GM20000 (cell line): ENCODE measurements at regions not wholly inside any gene's neighbourhood (a gene's known extent, or its start where the extent isn't known, plus 50 kb on each side); places are given as distances from the start of the nearest gene placed in this dataset.

Source experiments
- DNase-seq: peaks from one replicate; pipeline ENCODE4 v3.0.0; 2012; ENCODE audit warnings: low spot score
- TF ChIP-seq, protein P1 (sequence below): IDR thresholded peaks from 2 replicates; pipeline ENCODE4 v1.5.1; 2012; ENCODE audit warnings: mild to moderate bottlenecking, control low read depth; ENCODE audit errors: extremely low read depth, missing control alignments

DNA sequence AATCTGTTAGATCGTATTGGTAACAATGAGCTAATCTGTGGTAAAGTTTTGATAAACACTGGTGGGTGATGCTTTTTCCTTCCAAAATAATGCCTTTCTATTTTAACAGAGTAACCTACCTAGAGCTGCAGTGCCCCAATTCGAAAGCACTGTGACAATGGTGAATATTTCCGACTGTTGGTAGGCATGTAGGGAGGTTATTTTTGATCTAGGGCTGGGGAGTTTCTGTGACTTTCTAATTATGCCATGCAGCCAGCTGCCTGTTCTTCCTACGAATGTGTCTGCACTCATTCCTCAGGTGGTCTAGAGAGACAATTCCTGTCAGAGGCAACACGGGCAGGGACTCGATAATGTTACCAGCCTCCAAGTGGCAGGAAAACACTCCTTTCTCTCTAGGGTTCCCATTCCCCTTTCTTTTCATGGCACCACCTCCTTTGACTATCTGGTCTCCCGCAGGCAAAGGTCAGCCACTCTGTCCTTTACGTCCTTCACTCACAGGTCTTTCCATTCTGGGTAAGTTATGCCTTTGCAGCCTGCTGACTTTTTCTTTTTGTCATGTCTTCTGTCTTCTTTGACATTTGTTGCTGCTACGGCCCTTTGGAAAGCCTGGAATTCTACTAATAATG is 167.2 kb upstream of the MGAT5 start:
- no peak for DNase-seq
- TF ChIP-seq, protein P1, sequence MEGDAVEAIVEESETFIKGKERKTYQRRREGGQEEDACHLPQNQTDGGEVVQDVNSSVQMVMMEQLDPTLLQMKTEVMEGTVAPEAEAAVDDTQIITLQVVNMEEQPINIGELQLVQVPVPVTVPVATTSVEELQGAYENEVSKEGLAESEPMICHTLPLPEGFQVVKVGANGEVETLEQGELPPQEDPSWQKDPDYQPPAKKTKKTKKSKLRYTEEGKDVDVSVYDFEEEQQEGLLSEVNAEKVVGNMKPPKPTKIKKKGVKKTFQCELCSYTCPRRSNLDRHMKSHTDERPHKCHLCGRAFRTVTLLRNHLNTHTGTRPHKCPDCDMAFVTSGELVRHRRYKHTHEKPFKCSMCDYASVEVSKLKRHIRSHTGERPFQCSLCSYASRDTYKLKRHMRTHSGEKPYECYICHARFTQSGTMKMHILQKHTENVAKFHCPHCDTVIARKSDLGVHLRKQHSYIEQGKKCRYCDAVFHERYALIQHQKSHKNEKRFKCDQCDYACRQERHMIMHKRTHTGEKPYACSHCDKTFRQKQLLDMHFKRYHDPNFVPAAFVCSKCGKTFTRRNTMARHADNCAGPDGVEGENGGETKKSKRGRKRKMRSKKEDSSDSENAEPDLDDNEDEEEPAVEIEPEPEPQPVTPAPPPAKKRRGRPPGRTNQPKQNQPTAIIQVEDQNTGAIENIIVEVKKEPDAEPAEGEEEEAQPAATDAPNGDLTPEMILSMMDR: no peak

DNA sequence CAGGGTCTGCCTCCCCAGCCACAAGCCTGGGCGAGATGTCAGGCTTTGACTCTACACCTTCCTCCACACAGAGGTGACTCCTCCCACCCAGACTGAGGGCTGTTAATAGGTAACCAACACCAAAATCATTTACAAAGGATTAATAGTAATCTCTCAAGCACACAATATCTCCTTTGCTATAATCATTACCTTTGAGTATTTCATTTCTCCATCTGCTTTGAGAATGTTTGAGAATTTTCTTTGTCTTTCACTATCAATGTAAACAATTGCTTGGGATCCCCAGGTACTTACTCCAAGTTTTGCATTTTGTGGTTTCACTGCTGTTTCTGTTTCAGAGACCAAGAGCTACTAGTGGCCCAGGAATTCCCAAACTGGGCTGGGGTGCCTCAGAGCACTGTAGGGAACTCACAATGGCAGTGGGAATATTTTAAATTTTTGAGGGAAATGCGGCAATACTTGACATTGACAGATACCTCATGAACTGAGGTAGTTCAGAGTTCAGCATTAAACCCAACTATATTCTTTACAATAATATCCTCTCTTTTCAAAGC is 166.4 kb upstream of the MGAT5 start:
- TF ChIP-seq, protein P1: no peak
- peak; percentile 46 for DNase-seq

DNA sequence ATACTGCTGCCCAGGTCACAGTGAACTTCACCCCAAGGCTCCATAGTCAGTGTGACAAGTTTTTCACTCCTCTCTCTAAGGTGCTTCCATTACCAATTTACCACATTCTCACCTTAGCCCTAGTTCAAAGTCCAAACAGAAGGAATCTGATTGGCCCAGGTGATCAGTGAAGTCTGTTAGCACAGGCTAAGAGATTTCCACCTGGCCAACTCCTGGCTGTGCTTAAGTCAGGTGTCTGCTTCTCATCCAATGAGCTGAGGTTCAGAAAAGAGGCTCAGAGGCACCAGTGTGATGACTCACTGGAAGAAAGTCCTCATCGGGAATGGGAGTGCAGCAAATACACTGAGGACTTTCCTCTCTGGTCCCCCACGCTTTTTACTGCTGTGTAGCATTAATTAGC is 164.4 kb upstream of the MGAT5 start:
- no peak for DNase-seq
- TF ChIP-seq, protein P1: no peak

DNA sequence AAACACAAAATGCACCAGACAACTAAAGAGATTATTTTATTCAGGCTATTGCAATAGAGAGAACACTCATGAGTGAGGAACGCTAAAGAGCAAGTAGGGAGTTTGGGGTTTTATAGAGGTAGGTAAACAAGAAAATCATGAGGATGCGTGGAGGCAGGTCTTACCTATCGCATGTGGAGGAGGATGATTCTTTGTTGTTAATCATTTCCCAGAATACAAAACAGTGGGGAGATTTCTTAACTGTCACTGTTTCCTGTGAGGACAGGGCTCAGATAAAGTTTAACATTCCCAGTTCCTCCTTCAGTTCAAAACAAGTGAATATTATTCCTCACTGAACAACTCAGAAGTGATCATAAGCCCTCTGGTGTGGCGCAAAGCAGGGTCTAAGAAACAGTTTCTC is 156.1 kb upstream of the MGAT5 start:
- DNase-seq: no peak
- TF ChIP-seq, protein P1: no peak

DNA sequence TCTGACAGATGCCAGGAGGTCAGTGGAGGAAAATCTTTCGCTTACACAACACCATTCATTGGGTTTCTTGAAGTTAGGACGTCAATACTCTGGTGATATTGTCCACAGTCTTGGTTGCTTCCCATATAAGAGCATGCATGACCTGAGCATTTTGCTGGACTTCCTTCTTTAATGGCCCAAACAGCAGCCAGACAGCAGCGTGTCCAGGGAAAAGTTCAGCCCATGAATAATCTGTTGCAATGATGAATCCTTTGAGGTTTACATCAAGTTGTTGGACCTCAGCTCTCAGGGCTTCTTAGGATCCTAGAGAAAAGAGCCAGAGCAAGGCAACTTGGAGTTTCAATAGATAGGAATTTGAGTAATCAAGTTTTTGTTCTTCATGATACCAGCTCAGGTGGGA is 155.6 kb upstream of the MGAT5 start:
- TF ChIP-seq, protein P1: no peak
- DNase-seq: no peak

DNA sequence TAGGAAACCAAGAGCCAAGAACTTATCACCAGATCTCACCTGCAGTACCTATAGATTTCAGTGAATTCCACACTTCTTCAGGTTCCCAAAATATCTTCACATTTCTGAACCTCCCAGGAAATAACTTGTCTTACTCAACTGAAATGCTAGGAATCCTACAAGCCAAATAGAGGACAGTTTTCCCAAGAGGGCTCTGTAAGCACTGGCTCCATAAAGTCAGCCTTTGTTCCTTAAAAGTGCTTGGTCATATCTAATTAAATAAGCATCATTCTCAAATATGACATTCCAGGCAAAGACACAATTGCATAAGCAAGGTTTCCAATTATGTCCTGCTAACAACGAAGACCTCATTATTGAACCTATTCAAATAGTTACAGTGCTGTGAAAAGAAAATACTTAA is 154.6 kb upstream of the MGAT5 start:
- TF ChIP-seq, protein P1: no peak
- DNase-seq: no peak

DNA sequence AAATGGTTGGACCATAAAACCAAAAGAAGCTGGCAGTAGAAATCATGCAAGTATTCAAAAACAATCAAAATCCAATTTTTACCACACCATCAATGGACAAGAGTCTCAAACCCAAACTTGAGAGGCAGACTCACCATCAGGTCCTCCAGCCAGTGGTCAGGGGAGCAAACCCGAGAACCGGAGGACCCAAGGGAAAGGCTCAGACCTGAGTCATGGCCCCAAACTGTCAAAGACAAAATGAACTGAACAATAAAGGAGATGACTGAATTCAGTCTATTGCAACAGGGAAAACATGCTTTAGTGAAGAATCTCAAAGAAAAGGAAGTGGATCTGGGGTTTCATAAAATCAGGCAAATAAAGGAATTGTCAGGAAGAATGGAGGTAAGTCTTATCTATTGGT is 150.7 kb upstream of the MGAT5 start:
- DNase-seq: no peak
- TF ChIP-seq, protein P1: no peak
